M059J (cell line): ENCODE measurements at regions not wholly inside any gene's neighbourhood (a gene's known extent, or its start where the extent isn't known, plus 50 kb on each side); places are given as distances from the start of the nearest gene placed in this dataset.
"Not testable (repeated sequence)": the region's sequence is repeated elsewhere in the genome, so short reads cannot be mapped to it uniquely, and the experiment has no call there.

ENCODE experiments used
- DNase-seq: peaks from one replicate; pipeline ENCODE4 v3.0.0-alpha.2; 2012; ENCODE audit warnings: low read depth

GRCh38 chr3:150247441-150247840 lies 160.7 kb upstream of the TSC22D2 start:
- DNase-seq, result no peak

DNA sequence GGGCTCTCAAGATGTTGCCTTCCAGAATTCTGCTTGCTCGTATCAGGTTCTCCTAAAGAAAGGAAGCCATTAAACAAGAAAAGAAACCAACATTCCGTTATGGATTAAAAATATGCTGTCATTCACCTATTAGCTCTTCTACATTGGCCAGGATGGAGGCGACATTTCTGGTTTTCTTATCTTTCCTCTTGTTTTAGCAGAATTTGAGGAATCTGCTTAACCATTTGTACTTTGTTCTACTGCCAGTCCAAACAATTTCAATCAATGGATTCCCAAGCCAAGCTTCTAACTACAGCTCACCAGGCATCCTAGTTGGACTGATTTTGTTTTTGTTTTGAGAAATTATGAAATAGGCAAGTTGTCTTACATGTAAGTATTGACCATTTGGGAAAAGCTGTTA lies 164.6 kb upstream of the TSC22D2 start:
- no peak for DNase-seq

GRCh38 chr3:150242220-150242936 lies 165.7 kb upstream of the TSC22D2 start:
- DNase-seq, result peak; percentile 63

DNA sequence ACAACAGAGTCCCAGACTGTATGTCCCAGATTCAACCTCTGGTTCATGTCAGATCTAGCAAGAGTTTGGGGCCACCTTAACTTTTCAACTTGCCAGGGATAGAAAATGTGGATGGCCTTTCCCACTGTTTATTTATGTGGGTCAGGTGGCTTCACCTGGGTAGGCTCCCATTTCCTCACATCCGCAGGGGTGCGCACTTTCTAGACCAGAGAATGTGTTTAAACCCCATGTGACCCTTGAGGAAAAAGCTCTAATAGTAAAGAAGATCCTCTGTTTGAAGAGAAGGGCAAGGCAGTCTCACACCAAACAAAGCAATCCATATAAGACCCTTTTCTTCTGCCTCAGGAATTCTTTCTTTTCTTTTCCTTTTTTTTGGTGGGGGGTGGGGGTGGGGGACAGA lies 167.2 kb upstream of the TSC22D2 start:
- DNase-seq, result no peak

- peak; percentile 32 for DNase-seq
Observed at GRCh38 chr3:150239766-150240165, 168.3 kb upstream of the TSC22D2 start.

GRCh38 chr3:150238995-150239619 lies 169.0 kb upstream of the TSC22D2 start:
- DNase-seq, result peak; percentile 44

GRCh38 chr3:150238048-150238802 lies 169.9 kb upstream of the TSC22D2 start:
- peak; percentile 28 for DNase-seq

DNA sequence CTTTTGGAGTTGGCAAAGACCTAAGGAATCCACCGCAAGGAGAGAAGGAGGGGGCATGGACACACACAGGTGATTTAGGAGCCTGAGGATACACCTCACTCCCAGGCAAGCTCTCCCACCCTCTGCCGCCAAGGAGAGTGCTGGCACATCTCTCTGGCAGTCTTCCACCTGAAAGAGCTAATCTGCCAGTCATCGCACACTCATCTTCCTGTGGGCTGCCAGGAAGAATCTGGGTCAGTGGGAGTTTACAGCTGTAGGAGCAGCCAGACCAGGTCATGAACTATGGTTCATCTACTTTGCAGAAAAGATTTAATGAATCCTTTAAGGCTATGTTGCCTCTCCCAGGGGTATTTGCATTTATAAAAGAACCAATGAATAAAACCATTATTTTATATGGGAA lies 170.6 kb upstream of the TSC22D2 start:
- DNase-seq, result peak; percentile 98

GRCh38 chr3:150236316-150237082 lies 171.6 kb upstream of the TSC22D2 start:
- peak; percentile 95 for DNase-seq

DNA sequence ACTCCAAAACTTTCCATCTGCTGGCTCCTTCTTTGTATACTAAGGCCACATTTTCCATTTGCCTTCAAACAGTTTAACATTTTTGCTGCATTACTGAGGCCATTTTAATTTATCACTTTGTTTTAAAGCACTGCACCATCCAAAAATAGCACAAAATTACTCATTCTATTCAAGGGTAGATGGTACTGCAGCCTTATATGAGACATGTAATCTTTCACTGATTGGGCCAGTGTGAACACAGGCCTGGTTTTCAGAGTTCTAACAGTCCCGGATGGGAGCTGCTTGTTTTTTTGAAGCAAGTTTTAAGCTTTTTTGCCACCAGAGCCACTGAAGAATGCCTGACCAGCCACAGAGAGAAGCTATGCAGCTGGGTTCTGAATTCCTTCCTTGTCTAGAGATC lies 172.3 kb upstream of the TSC22D2 start:
- DNase-seq, result peak; percentile 84

GRCh38 chr3:150232992-150233451 lies 175.1 kb upstream of the TSC22D2 start:
- DNase-seq, result peak; percentile 90

DNA sequence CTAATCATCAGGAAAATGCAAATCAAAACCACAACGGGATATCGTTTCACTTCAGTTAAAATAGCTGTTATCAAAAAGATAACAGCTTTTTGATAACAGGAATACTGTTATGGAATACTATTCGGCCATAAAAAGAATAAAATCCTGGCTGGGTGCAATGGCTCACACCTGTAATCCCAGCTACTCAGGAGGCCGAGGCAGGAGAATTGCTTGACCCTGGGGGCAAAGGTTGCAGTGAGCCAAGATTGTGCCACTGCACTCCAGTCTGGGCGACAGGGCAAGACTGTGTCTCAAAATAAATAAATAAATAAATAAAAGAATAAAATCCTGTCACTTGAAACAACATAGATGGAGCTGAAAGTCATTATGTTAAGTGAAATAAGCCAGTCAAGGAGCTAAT lies 178.1 kb upstream of the TSC22D2 start:
- no peak for DNase-seq

- DNase-seq, result not testable (repeated sequence)
Observed at GRCh38 chr3:150228626-150229025, 179.5 kb upstream of the TSC22D2 start.

- DNase-seq, result peak; percentile 74
Observed at GRCh38 chr3:150227839-150228238, 180.3 kb upstream of the TSC22D2 start.

DNA sequence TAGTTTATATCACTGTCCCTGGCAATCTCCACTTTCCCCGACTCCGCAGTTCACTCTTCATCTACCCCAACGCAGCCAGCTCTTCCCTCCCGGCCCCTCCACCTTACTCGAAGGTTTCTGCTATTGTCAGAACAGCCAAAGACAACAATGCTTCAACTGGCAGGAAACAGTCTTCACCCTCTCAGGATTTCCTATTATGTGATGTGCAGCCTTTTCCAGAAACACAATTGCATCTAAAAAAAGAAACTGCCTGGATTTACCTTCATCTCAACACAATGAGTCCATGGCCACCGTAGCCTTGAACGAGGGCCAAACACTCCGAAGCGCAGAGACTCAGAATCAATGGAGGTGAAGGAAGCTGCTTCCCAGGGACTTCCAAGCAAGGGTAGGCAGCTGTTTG lies 182.1 kb upstream of the TSC22D2 start:
- DNase-seq, result no peak

DNA sequence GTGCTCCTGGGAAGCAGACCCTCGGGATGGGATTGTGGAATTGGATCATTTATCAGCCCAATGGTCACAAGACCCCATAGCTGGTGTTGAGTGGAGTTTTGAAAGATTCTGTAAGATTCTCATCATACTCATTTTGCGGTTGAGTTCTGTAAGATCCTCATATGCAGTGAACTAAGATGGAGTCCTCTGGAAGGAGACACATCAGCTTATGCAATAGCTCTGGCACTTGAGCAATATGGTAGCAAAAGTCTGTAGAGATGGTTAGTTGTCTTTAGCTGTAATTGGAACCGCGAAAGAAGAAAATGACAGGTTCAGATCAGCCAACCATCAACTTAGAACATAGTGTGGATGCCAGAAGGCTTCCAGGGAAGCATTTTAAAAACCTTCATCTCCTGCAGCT lies 184.5 kb upstream of the TSC22D2 start:
- DNase-seq, result no peak

DNA sequence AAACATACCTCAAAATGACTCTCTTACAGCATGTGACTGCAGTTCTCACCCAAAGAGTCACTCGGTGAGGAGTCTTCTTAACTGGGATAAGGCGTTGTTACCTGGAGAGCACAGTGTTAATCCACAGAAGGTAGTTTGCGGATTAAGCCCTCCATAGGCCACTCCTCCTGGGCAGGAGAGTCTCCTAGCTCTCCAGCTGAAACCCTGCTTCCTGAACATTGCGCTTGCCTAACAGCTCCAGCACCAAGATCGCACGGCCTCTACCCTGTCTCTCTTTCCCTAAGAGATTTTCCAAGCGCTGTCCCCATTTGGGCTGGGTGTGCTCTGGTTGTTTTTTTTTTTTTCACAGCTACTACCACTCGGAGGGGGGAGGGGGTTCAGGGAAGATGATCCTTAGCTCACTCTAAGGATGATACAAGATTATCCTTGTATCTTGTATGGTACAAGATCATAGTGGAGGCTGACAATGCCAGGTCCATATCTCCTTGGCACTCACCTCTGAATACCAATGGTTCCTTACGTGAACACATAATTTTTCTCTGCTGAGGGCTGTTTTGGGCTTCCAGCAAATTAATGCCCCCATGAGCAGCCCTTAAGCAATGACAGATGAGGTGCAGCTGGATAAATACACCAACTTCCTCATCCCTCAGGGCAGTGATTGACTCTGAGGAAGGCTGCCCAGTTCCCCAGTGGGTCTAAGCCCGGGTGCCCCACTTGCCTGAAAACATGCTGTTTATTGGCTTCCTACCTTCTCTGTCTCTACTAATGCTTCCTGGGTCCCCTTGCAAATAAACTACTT lies 185.2 kb upstream of the TSC22D2 start:
- DNase-seq, result no peak

DNA sequence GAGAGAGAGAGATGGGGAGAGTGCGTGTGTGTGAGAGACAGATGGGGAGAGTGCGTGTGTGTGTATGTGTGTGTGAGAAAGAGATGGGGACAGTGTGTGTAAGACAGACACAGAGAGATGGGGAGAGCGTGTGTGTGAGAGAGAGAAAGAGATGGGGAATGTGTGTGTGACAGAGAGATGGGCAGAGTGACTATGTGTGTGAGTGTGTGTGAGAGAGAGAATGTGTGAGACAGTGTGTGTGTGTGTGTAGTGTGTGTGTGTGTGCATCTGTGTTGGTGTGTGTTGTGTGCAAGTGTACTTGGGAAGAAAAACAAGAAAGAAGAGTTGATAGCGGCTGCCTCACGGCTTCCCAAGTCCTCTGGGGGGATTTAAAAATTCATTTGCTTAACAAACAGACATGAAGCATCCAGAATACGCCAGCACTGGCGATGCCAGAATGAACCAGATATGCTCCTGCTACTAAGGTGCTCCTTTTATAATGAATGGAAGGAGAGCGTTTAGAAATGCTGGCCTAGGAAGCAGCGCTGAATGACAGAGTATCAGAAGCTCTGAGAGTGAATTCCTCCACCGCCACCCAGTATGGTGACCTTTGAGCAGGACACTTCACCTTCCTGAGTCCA lies 186.1 kb upstream of the TSC22D2 start:
- DNase-seq, result no peak

GRCh38 chr3:150220799-150221198 lies 187.3 kb upstream of the TSC22D2 start:
- no peak for DNase-seq

GRCh38 chr3:150220041-150220440 lies 188.1 kb upstream of the TSC22D2 start:
- no peak for DNase-seq

- no peak for DNase-seq
Observed at GRCh38 chr3:150218841-150219240, 189.3 kb upstream of the TSC22D2 start.
